Stomach (tissue), 8 donors: ENCODE measurements at regions not wholly inside any gene's neighbourhood (a gene's known extent, or its start where the extent isn't known, plus 50 kb on each side); places are given as distances from the start of the nearest gene placed in this dataset.

Experiments used
- DNase-seq, 2 donors: peaks; one replicate each; pipeline versions ENCODE4 v3.0.0 to v3.0.0-alpha.2; 2013 to 2019
- H3K27ac ChIP-seq, 5 donors: fragments of 200-600 bp in 4 of 5; sonication (generic) in 4 of 5; one replicate each; pipeline ENCODE4 v1.5.1; 2013 to 2019; ENCODE audit warnings: mild to moderate bottlenecking in 1 of 5, moderate library complexity in 1 of 5
- H3K27me3 ChIP-seq, 3 donors: fragments of 200-600 bp; sonication (generic); one replicate each; pipeline ENCODE4 v1.5.1; 2017 to 2019; ENCODE audit warnings: mixed run types in 1 of 3
- H3K36me3 ChIP-seq, 4 donors: fragments of 200-600 bp; sonication (generic); 1 replicate in 3 of 4; 2 replicates in 1 of 4; pipeline ENCODE4 v1.5.1; 2016 to 2019
- H3K4me1 ChIP-seq, 4 donors: fragments of 200-600 bp; sonication (generic); one replicate each; pipeline ENCODE4 v1.5.1; 2016 to 2019
- H3K4me3 ChIP-seq, 4 donors: fragments of 200-600 bp; sonication (generic) in 3 of 4; one replicate each; pipeline ENCODE4 v1.5.1; 2016 to 2019; ENCODE audit warnings: mild to moderate bottlenecking in 1 of 4
- H3K9me3 ChIP-seq, 4 donors: fragments of 200-600 bp; sonication (generic); one replicate each; pipeline ENCODE4 v1.5.1; 2016 to 2019
- EP300 ChIP-seq: sonication (generic); formaldehyde crosslinking; IDR thresholded peaks from one replicate; pipeline ENCODE4 v1.6.1; 2017; ENCODE audit warnings: antibody characterized with exemption
- POLR2A ChIP-seq, 4 donors: fragments of 450-650 bp; IDR thresholded peaks; one replicate each; pipeline ENCODE4 v1.6.1; 2016; ENCODE audit warnings: antibody characterized with exemption in 4 of 4, control low read depth in 2 of 4, mild to moderate bottlenecking in 1 of 4, moderate library complexity in 1 of 4
- POLR2AphosphoS5 ChIP-seq, 3 donors: sonication (generic); formaldehyde crosslinking; IDR thresholded peaks; one replicate each; pipeline ENCODE4 v1.6.1; 2016; ENCODE audit warnings: antibody characterized with exemption in 3 of 3
- WGBS, 5 donors: extraction: QIAGEN DNeasy Blood & Tissue Kit in 3 of 5; methylation state at CpG; one replicate each; pipeline versions ENCODE4 v1.1.5 to v1.1.7; 2013 to 2018; 5-methylcytosine and 5-hydroxymethylcytosine counted together
- intact Hi-C: fragments of 100-400 bp; cut with DNase I; formaldehyde crosslinking; loops from one replicate; pipeline ENCODE4 v1.15.1; 2023; ENCODE audit warnings: low total_unique reads
- TF ChIP-seq, protein P1 (sequence below), 7 experiments: fragments of 450-650 bp in 4 of 7; fragments of 200-600 bp in 3 of 7; sonication (generic) in 3 of 7; IDR thresholded peaks; one replicate each; pipeline ENCODE4 v1.5.1; 2016 to 2019; ENCODE audit warnings: antibody characterized with exemption in 7 of 7, control low read depth in 2 of 7, mild to moderate bottlenecking in 1 of 7
- donor health status: healthy with polysubstance abuse.
- donor health status: Bipolar disorder and iron deficiency.
- donor health status: healthy.

DNA sequence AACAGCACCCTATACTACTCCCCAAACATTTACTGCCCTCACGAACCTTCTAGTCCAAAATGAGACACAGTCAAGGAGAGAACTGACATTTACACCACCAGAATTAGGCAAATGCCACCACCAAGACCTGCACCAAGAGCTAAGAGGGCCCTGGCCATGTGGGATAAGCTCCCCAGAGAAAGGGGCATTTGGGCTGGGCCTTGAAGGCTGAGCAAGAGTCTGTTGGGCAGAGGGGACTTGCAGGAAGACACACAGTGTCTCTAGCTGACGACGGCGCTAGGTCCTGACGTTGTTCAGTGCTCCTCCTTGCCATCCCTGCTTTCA, 326.4 kb upstream of the ZMIZ1 start:
- Histone ChIP-seq H3K36me3 (no peaks in the 10 kb centered on the region), H3K27me3 (no peaks in the 10 kb centered on the region), H3K27ac (peak overlapping the region in 4 of 5 donors; percentile 8 to 76 (median 38)), H3K4me3 (no peak overlapping the region), H3K9me3 (no peaks in the 10 kb centered on the region), H3K4me1 (peaks cover 27 to 54% (median 49%) of the 10 kb centered on the region in 4 donors)
- 78 to 91% (median 87%) methylated on average over 1 to 5 of the region's 5 CpGs for WGBS, 5 donors
- DNase-seq: no peak
- TF ChIP-seq POLR2AphosphoS5 (IDR thresholded peaks at IDR 0.05) (no peak), POLR2A (IDR thresholded peaks at IDR 0.05) (no peak), EP300 (no peak)
- TF ChIP-seq, protein P1, sequence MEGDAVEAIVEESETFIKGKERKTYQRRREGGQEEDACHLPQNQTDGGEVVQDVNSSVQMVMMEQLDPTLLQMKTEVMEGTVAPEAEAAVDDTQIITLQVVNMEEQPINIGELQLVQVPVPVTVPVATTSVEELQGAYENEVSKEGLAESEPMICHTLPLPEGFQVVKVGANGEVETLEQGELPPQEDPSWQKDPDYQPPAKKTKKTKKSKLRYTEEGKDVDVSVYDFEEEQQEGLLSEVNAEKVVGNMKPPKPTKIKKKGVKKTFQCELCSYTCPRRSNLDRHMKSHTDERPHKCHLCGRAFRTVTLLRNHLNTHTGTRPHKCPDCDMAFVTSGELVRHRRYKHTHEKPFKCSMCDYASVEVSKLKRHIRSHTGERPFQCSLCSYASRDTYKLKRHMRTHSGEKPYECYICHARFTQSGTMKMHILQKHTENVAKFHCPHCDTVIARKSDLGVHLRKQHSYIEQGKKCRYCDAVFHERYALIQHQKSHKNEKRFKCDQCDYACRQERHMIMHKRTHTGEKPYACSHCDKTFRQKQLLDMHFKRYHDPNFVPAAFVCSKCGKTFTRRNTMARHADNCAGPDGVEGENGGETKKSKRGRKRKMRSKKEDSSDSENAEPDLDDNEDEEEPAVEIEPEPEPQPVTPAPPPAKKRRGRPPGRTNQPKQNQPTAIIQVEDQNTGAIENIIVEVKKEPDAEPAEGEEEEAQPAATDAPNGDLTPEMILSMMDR (IDR thresholded peaks at IDR 0.05): no peak
- intact Hi-C loops: no loop called here

DNA sequence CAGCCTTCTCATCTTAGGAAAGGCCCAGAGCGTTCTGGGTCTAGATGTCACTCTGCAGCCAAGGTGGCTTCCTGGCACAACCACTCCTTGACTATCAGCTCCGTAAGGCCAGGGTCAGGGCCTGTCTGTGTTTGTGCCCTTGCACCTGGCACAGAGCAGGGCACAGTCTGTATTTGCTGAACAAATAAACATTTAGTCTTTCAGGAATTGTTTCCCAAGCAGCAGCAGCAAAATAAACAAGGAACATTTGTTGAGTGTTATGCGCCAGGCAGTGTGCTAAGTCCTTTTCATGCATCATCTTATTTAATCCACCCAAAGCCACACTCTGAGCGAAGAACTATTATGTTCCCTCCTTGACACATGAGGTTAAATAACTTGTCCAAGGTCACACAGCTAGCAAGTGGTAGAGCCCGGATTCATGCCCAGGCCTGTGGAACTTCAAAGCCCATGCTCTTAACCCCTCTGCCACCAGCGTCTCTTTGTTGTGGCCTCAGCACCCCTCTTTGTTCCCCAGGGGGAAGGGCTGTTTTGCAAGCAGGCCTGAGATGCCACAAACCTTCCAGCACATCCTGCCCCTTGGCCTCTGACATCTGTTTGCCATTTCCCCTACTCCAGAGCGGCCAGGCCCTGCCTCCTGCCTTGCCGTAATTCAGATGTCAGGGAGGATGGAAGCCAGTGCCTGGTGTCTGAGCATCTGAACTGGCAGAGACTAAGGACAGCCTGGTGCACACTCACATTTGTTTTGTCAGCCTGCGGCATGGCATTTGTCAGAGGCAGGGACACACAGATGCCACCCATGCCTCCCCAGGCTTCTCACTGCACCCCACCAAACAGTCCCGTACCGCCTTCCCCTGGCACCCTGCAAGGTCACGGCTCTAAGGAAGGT, 325.8 kb upstream of the ZMIZ1 start:
- H3K4me3 ChIP-seq: no peak overlapping the region
- no peaks in the 10 kb centered on the region for H3K27me3 ChIP-seq
- intact Hi-C loops: no loop called here
- peaks cover 27 to 54% (median 49%) of the 10 kb centered on the region in 4 donors for H3K4me1 ChIP-seq
- peak; percentile 52 to 68 for DNase-seq
- H3K9me3 ChIP-seq: no peaks in the 10 kb centered on the region
- H3K36me3 ChIP-seq: no peaks in the 10 kb centered on the region
- peak; percentile 59 for TF ChIP-seq EP300
- peak; percentile 42 to 80 (median 70) for TF ChIP-seq POLR2AphosphoS5 (IDR thresholded peaks at IDR 0.05)
- TF ChIP-seq POLR2A (IDR thresholded peaks at IDR 0.05): no peak
- TF ChIP-seq, protein P1 (IDR thresholded peaks at IDR 0.05): no peak
- WGBS, 5 donors: 63 to 67% (median 64%) methylated on average over 12 of the region's 12 CpGs
- peak overlapping the region in 4 of 5 donors; percentile 8 to 76 (median 38) for H3K27ac ChIP-seq

DNA sequence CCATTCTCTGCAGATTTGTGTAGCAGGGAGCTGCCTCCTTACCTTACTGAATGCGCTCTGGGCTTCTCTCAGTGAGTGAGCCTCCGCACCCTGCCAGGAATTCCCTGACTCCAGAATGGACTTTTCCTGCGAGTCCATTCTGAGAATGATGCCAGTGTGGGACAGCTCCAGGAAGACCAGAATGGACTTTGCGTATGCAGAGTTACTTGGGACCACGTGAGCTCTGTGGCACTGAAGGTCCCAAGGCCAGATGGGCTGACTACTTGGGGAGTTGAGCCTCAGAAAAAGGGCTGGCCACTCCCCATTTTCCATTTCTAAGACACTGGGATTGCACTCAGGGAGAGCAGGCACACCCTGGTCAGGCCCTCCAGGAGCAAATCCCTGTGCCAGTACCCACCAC, 324.7 kb upstream of the ZMIZ1 start:
- TF ChIP-seq EP300 (no peak), POLR2AphosphoS5 (IDR thresholded peaks at IDR 0.05) (no peak), POLR2A (IDR thresholded peaks at IDR 0.05) (no peak)
- TF ChIP-seq, protein P1 (IDR thresholded peaks at IDR 0.05): no peak
- no peaks in the 10 kb centered on the region for H3K9me3 ChIP-seq
- intact Hi-C loops: no loop called here
- H3K36me3 ChIP-seq: no peaks in the 10 kb centered on the region
- 88 to 95% (median 93%) methylated on average over 3 to 5 of the region's 5 CpGs for WGBS, 5 donors
- no peak overlapping the region for H3K4me3 ChIP-seq
- H3K27ac ChIP-seq: peak overlapping the region in 3 of 5 donors; percentile 7 to 55 (median 10)
- peaks cover 27 to 54% (median 49%) of the 10 kb centered on the region in 4 donors for H3K4me1 ChIP-seq
- H3K27me3 ChIP-seq: no peaks in the 10 kb centered on the region
- DNase-seq: no peak

DNA sequence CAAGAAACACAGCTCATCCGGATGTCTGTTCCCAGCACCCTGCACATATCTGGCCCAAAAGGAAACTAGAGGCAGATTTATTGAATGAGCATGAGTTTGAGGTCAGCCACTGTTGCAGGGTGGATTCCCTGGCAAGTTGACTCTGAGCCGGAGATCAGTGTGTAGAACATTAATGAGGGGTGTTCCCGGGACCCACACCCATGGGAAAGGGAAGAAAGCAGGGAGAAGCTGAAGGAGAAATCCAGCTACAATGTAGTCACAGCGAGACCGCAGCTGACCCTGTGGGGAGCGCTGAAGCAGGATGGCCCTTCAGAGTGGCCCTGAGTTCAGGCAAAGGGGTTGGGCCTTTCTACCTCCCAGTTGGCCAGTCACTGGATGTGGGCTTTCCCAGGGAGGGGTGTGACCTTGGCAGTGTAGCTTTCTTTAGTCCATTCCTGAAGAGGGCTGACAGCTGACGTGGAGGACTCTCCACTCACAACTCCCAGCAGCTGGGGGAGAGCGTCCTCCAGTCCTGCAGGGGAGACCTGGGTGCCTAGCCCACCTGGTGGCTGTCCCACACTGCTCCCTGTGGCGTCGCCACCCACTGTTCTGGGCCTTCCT, 324.2 kb upstream of the ZMIZ1 start:
- Histone ChIP-seq H3K27ac (peak overlapping the region in 3 of 5 donors; percentile 7 to 55 (median 10)), H3K4me3 (no peak overlapping the region), H3K36me3 (no peaks in the 10 kb centered on the region), H3K4me1 (peaks cover 27 to 54% (median 49%) of the 10 kb centered on the region in 4 donors), H3K9me3 (no peaks in the 10 kb centered on the region), H3K27me3 (no peaks in the 10 kb centered on the region)
- WGBS, 5 donors: 67 to 72% (median 70%) methylated on average over 7 to 10 of the region's 10 CpGs
- TF ChIP-seq POLR2AphosphoS5 (IDR thresholded peaks at IDR 0.05) (no peak), EP300 (no peak), POLR2A (IDR thresholded peaks at IDR 0.05) (no peak)
- TF ChIP-seq, protein P1 (IDR thresholded peaks at IDR 0.05): no peak
- intact Hi-C loops: no loop called here
- peak; percentile 42 to 66 for DNase-seq
